ENCODE measurements at regions not wholly inside any gene's neighbourhood (a gene's known extent, or its start where the extent isn't known, plus 50 kb on each side); places are given as distances from the start of the nearest gene placed in this dataset.

GRCh38 chr1:38558500-38559445 is 300.8 kb downstream of the RRAGC start:
- no peak overlapping the region for H2AFZ ChIP-seq (ENCODE audit: low read depth, low read length)
- no peak overlapping the region for H3K4me3 ChIP-seq (replicated peaks in 1 of 3; ENCODE audit: insufficient read depth in 1 of 3, low read depth in 1 of 3, low read length in 3 of 3)
- H3K27ac ChIP-seq (ENCODE audit: insufficient read depth, low read depth, low read length), result no peak overlapping the region
- H4K20me1 ChIP-seq (replicated peaks; ENCODE audit: control insufficient read depth, extremely low read depth, insufficient read depth, low read length), result no peaks in the 10 kb centered on the region
- DNase-seq (ENCODE audit: low read depth, low spot score), result no peak
- H3K9ac ChIP-seq (replicated peaks; ENCODE audit: extremely low read depth, insufficient read depth, low read length), result no peak overlapping the region
- H3K4me2 ChIP-seq (ENCODE audit: insufficient read depth, low read length), result no peak overlapping the region
- no peaks in the 10 kb centered on the region for H3K79me2 ChIP-seq (ENCODE audit: control insufficient read depth, insufficient read depth, low read length)
- dilution Hi-C loops (cut with MboI; ENCODE audit: extremely low pct_ligation_motif_present, low sequenced_read_pairs), result no loop called here
- H3K4me1 ChIP-seq (ENCODE audit: control insufficient read depth, extremely low read depth, insufficient read depth, low read length), result no peaks in the 10 kb centered on the region
- no peaks in the 10 kb centered on the region for H3K36me3 ChIP-seq (ENCODE audit: control insufficient read depth in 2 of 2, extremely low read depth in 1 of 2, insufficient read depth in 2 of 2, low read length in 2 of 2)
- H3K9me3 ChIP-seq (replicated peaks; ENCODE audit: control insufficient read depth, insufficient read depth, low read length), result no peaks in the 10 kb centered on the region
- no TSS peak for BruUV-seq (replicated peaks)
- TF ChIP-seq GATA2 (IDR thresholded peaks at IDR 0.05; ENCODE audit: insufficient read depth, insufficient read length, low read depth, low read length) (no peak), POLR2AphosphoS5 (IDR thresholded peaks at IDR 0.05; ENCODE audit: insufficient read depth, low read depth, low read length) (no peak), FOS (IDR thresholded peaks at IDR 0.05; ENCODE audit: borderline replicate concordance, insufficient read depth, low read length) (no peak), MYC (IDR thresholded peaks at IDR 0.05; ENCODE audit: low read depth, low read length) (no peak), MAX (IDR thresholded peaks at IDR 0.05; ENCODE audit: insufficient read depth, insufficient read length) (no peak), EZH2 (IDR thresholded peaks at IDR 0.05; ENCODE audit: borderline replicate concordance, low read depth, low read length, severe bottlenecking) (no peak), POLR2A (IDR thresholded peaks at IDR 0.05; ENCODE audit: low read depth, low read length) (no peak), CTCF (IDR thresholded peaks at IDR 0.05; ENCODE audit: extremely low read depth in 1 of 2, insufficient read depth in 1 of 2, low read depth in 1 of 2, low read length in 2 of 2) (no peak), JUN (IDR thresholded peaks at IDR 0.05; ENCODE audit: borderline replicate concordance, insufficient read depth, insufficient read length, low read depth) (no peak)
- ChIA-PET POLR2A (no interaction called here), CTCF (no interaction called here)
- peaks cover 0 to 3% of the 10 kb centered on the region in 2 experiments for H3K27me3 ChIP-seq (ENCODE audit: control insufficient read depth in 2 of 2, insufficient read depth in 2 of 2, low read length in 2 of 2)
- no peak for FAIRE-seq
- intact Hi-C loops (cut with micrococcal nuclease), result no loop called here
- H3K9me1 ChIP-seq (replicated peaks; ENCODE audit: control insufficient read depth, extremely low read depth, insufficient read depth, low read length), result no peaks in the 10 kb centered on the region
